ENCODE measurements at regions not wholly inside any gene's neighbourhood (a gene's known extent, or its start where the extent isn't known, plus 50 kb on each side); places are given as distances from the start of the nearest gene placed in this dataset.

- Histone ChIP-seq H3K9me3 (ENCODE audit: insufficient read depth, low read length, severe bottlenecking) (no peaks in the 10 kb centered on the region), H3K27ac (ENCODE audit: low read length) (no peak overlapping the region), H3K4me3 (ENCODE audit: low read depth in 1 of 2, low read length in 2 of 2) (no peak overlapping the region), H3K36me3 (ENCODE audit: insufficient read depth, low read length) (no peaks in the 10 kb centered on the region), H3K9ac (ENCODE audit: low read depth, low read length) (no peak overlapping the region), H3K79me2 (ENCODE audit: insufficient read depth, low read length) (no peaks in the 10 kb centered on the region), H2AFZ (ENCODE audit: low read depth, low read length) (no peak overlapping the region), H3K27me3 (ENCODE audit: insufficient read depth, low read length, poor library complexity) (no peaks in the 10 kb centered on the region), H3K4me1 (ENCODE audit: insufficient read depth, low read length) (no peaks in the 10 kb centered on the region), H3K4me2 (ENCODE audit: insufficient read depth, low read length) (no peak overlapping the region), H4K20me1 (ENCODE audit: insufficient read depth, low read length) (no peaks in the 10 kb centered on the region)
- ATAC-seq (ENCODE audit: insufficient read depth, low read depth) (no peak), DNase-seq (no peak)
- TF ChIP-seq CTCF (IDR thresholded peaks at IDR 0.05; ENCODE audit: borderline replicate concordance, extremely low read depth, low read length, poor library complexity, severe bottlenecking) (no peak), EZH2 (IDR thresholded peaks at IDR 0.05; ENCODE audit: borderline replicate concordance, low read depth, low read length, severe bottlenecking) (no peak)
Observed at GRCh38 chr3:6542795-6543194, 318.1 kb upstream of the GRM7 start.

- Histone ChIP-seq H3K9ac (ENCODE audit: low read depth, low read length) (no peak overlapping the region), H3K4me2 (ENCODE audit: insufficient read depth, low read length) (no peak overlapping the region), H4K20me1 (ENCODE audit: insufficient read depth, low read length) (no peaks in the 10 kb centered on the region), H3K4me1 (ENCODE audit: insufficient read depth, low read length) (no peaks in the 10 kb centered on the region), H3K27ac (ENCODE audit: low read length) (no peak overlapping the region), H2AFZ (ENCODE audit: low read depth, low read length) (no peak overlapping the region), H3K9me3 (ENCODE audit: insufficient read depth, low read length, severe bottlenecking) (no peaks in the 10 kb centered on the region), H3K79me2 (ENCODE audit: insufficient read depth, low read length) (no peaks in the 10 kb centered on the region), H3K27me3 (ENCODE audit: insufficient read depth, low read length, poor library complexity) (no peaks in the 10 kb centered on the region), H3K4me3 (ENCODE audit: low read depth in 1 of 2, low read length in 2 of 2) (no peak overlapping the region), H3K36me3 (ENCODE audit: insufficient read depth, low read length) (no peaks in the 10 kb centered on the region)
- ATAC-seq (ENCODE audit: insufficient read depth, low read depth) (no peak), DNase-seq (no peak)
- TF ChIP-seq EZH2 (IDR thresholded peaks at IDR 0.05; ENCODE audit: borderline replicate concordance, low read depth, low read length, severe bottlenecking), result no peak
- TF ChIP-seq CTCF (IDR thresholded peaks at IDR 0.05; ENCODE audit: borderline replicate concordance, extremely low read depth, low read length, poor library complexity, severe bottlenecking), result no peak
Observed at GRCh38 chr3:6549296-6549695, 311.6 kb upstream of the GRM7 start.

GRCh38 chr3:6551165-6551564 lies 309.8 kb upstream of the GRM7 start:
- Histone ChIP-seq H4K20me1 (ENCODE audit: insufficient read depth, low read length) (no peaks in the 10 kb centered on the region), H3K9me3 (ENCODE audit: insufficient read depth, low read length, severe bottlenecking) (no peaks in the 10 kb centered on the region), H3K36me3 (ENCODE audit: insufficient read depth, low read length) (no peaks in the 10 kb centered on the region), H3K4me1 (ENCODE audit: insufficient read depth, low read length) (no peaks in the 10 kb centered on the region), H2AFZ (ENCODE audit: low read depth, low read length) (no peak overlapping the region), H3K27ac (ENCODE audit: low read length) (no peak overlapping the region), H3K4me2 (ENCODE audit: insufficient read depth, low read length) (no peak overlapping the region), H3K9ac (ENCODE audit: low read depth, low read length) (no peak overlapping the region), H3K4me3 (ENCODE audit: low read depth in 1 of 2, low read length in 2 of 2) (no peak overlapping the region), H3K27me3 (ENCODE audit: insufficient read depth, low read length, poor library complexity) (no peaks in the 10 kb centered on the region), H3K79me2 (ENCODE audit: insufficient read depth, low read length) (no peaks in the 10 kb centered on the region)
- TF ChIP-seq EZH2 (IDR thresholded peaks at IDR 0.05; ENCODE audit: borderline replicate concordance, low read depth, low read length, severe bottlenecking) (no peak), CTCF (IDR thresholded peaks at IDR 0.05; ENCODE audit: borderline replicate concordance, extremely low read depth, low read length, poor library complexity, severe bottlenecking) (no peak)
- DNase-seq, result no peak
- no peak for ATAC-seq (ENCODE audit: insufficient read depth, low read depth)

DNA sequence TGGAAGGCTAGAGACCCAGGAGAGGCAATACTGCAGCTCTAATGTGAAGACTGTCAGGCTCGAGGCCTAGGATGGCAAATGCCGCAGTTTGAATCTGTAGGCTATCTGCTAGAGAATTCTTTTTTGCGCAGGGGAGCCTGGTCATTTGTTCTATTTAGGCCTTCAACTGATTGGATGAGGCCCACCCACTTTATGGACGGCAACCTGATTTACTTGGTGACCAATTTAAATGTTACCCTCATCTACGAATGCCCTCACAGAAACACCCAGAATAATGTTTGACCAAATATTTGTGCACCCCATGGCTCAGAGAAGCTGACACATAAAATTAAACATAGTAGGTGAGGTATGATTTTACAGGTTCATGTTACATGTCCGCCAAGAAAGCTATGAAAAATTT lies 300.7 kb upstream of the GRM7 start:
- no peaks in the 10 kb centered on the region for H3K27me3 ChIP-seq (ENCODE audit: insufficient read depth, low read length, poor library complexity)
- H3K27ac ChIP-seq (ENCODE audit: low read length), result no peak overlapping the region
- H3K9me3 ChIP-seq (ENCODE audit: insufficient read depth, low read length, severe bottlenecking), result no peaks in the 10 kb centered on the region
- H3K4me3 ChIP-seq (ENCODE audit: low read depth in 1 of 2, low read length in 2 of 2), result no peak overlapping the region
- H3K79me2 ChIP-seq (ENCODE audit: insufficient read depth, low read length), result no peaks in the 10 kb centered on the region
- no peak overlapping the region for H3K4me2 ChIP-seq (ENCODE audit: insufficient read depth, low read length)
- DNase-seq, result no peak
- TF ChIP-seq EZH2 (IDR thresholded peaks at IDR 0.05; ENCODE audit: borderline replicate concordance, low read depth, low read length, severe bottlenecking), result no peak
- no peak for TF ChIP-seq CTCF (IDR thresholded peaks at IDR 0.05; ENCODE audit: borderline replicate concordance, extremely low read depth, low read length, poor library complexity, severe bottlenecking)
- no peak overlapping the region for H3K9ac ChIP-seq (ENCODE audit: low read depth, low read length)
- no peak for ATAC-seq (ENCODE audit: insufficient read depth, low read depth)
- H3K36me3 ChIP-seq (ENCODE audit: insufficient read depth, low read length), result no peaks in the 10 kb centered on the region
- no peak overlapping the region for H2AFZ ChIP-seq (ENCODE audit: low read depth, low read length)
- no peaks in the 10 kb centered on the region for H4K20me1 ChIP-seq (ENCODE audit: insufficient read depth, low read length)
- no peaks in the 10 kb centered on the region for H3K4me1 ChIP-seq (ENCODE audit: insufficient read depth, low read length)

All from DND-41 (cell line).